HT1080 (cell line): ENCODE measurements at regions not wholly inside any gene's neighbourhood (a gene's known extent, or its start where the extent isn't known, plus 50 kb on each side); places are given as distances from the start of the nearest gene placed in this dataset.

Experiments
- DNase-seq: peaks from one replicate; pipeline ENCODE4 v3.0.0-alpha.2; 2015; ENCODE audit warnings: low read depth

DNA sequence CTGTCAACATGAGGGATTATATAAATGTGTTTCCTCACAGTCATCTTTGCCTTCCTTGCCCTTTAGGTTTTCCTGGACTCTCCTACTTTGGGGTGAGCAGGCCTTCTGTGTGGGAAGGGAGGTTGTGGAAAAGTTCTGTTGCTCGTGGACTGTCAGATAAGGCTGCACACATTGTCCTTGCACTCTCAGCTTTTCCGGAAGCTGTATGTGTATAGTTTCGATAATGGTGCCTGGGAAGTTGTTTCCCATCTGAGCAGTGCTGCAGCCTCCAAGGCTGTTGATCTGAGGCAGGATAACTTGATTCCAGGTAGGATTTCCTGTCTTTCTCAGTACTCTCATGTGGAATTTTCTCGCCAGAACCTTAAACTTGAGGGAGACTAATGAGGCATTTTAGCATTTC is 297.8 kb upstream of the AZI2 start:
- DNase-seq, result no peak

DNA sequence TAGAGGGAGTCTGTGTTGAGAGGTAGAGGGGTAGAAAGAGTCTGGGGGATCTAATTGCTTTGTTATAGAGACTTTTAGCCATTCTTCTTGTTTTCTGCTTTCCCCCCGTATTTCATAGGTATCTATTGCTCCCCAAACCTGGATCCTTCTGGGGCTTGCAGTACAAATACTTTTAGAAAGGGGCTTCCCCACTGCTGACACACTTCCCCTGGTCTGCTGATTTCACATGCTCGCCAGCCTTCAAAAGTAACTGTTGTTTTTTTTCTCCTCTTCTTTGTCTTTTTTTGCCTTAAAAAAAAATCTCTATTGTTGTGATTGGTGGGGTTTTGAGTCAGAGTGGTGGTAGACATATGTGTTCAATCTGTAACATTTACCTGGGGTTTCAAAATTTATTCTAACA is 300.6 kb upstream of the AZI2 start:
- no peak for DNase-seq

DNA sequence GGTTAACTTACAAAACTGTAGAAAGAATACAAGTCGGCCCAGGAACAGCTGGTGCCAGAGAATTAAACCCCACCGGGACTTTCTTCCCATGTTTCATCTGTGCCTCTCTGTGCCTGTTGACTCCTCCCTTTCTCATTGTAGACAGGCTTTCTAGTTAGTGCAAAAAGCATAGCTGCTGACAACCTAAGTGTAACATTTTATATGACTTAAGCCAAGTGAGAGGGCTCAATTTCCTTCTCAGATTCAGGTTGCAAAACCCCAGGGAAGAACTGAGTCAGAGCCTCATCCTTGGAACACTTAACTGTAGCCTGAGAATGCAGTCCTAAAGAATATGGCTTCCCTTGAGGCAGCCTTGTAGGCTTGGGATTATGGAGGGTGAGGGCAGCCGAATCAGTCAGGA is 302.5 kb upstream of the AZI2 start:
- DNase-seq, result no peak

DNA sequence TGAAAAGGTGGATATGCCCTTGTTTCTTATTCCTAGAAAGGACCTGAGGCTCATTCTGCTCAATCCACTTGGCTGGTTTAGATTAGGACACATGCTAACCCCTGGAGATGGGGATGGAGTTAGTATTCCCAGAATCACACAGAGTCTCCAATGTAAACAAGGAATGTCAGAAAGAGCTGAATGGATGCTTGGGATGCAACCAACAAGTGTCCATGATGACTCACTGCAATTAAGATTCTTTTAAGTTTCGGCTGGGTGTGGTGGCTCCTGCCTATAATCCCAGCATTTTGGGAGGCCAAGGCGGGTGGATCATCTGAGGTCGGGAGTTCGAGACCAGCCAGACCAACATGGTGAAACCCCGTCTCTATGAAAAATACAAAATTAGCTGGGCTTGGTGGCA is 315.5 kb upstream of the AZI2 start:
- no peak for DNase-seq

DNA sequence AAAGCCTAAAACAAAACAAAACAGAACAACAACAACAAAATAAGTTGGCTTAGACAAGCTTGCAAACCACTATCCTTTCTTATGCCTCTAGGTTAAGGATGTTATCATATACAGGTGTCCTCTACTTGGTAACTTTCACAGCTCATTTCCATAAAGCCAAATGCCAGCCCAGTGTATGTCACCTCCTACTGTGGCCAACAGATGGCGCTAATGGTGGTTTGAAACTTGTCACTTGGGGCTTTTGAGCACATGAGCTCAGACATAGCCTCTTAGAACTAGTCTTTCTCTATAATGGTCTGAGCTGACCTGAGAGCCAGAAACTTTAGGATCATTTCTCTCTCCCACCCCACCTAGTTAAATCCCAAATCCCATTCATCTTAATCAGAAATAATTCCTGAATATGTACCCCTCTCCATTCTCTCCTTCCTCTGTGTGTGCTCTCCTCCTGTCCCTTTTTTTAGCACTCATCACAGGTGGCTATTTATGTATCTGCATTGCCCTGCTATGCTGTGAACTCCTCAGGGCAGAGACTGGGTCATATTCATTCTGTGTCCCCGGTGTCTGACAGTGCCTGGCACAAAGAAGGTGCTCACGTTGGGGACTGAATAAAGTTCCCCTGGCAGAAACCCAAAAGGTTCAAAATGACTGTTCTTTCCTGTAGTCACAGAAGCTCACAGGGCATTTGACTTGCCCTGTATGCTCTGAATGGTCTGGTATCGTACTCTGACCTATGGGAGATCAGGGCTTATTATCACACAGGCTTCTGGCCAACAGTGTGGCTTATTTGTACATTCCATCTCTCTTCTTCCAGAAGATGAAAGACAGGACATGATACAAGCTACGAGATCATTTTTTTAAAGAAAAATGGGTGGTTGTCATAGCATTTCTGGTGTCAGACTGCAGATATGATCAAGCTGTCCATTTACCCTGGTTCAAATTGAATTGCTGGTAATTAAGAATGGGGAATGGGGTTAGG is 319.3 kb upstream of the AZI2 start:
- DNase-seq, result peak; percentile 59

DNA sequence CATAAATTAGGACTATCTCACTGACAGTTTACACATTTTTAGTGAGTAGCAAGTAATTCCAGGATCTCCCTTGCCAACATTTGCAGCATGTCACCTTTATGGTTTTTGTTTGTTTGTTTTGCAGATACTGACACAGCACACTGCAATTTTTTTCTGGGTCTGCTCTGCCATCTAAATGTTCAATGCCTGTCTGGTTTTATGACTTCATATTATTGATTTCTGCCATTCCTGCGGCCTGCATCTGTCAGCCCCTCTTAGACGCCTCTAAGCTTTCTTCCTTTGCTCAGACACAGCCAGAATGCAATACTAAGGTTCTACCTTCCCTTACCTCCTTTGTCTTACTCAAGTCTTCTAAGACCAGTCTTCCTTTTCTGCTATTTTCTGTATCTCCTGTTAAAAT is 321.2 kb upstream of the AZI2 start:
- no peak for DNase-seq

DNA sequence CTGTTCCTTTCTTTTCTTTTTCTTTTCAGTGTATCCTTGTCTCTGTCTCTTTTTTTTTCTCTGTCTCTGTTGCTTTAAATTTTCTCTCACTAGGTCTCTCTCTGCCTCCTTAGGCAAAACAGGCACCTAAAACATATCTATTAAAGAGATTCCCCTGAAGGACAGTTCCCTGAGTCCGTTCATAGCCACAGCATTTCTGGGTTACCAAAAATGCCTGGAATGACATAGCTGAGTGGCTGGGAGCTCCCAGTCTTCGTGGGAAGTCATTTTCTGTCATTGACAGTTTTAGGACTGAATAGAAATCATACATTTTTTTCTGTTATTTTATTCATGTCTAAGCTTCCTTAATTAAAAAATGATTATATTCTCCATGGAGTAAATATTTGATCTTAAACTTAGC is 323.8 kb upstream of the AZI2 start:
- no peak for DNase-seq

DNA sequence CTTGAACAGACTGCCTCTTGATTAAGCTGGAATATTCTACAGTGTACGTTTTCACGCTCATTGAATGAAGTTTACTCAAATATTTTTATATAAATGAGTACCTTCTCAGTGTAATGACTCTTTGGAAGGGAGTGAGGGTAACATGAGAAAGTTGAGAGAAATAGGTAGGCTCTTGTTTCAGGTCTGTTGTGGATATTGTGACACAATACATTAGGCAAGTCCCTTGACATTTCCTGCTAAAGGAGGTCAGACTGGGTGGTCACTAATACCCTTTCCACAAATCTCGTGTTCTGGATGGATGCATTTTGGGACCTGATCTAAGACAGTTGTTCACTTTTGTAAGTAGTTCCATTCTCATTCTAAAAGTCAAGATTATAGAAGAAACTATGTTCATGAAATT is 324.8 kb upstream of the AZI2 start:
- no peak for DNase-seq

DNA sequence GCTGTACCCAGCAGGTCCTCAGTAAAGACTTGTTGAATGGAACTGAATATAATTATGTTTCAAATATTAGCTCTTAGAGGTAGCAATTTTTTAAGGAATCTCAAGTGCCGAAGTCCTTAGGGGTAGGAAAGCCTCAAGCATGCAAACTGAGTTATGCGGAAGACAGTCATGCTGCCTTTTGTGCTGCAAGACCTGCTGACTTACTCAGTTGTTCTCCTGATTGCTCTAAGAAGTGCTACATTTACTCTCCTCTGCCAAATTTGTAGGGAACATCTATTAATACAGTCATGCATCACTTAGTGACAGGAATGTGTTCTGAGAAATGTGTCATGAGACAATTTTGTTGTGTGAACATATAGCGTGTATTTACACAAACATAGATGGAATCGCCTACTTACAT is 325.6 kb upstream of the AZI2 start:
- no peak for DNase-seq

DNA sequence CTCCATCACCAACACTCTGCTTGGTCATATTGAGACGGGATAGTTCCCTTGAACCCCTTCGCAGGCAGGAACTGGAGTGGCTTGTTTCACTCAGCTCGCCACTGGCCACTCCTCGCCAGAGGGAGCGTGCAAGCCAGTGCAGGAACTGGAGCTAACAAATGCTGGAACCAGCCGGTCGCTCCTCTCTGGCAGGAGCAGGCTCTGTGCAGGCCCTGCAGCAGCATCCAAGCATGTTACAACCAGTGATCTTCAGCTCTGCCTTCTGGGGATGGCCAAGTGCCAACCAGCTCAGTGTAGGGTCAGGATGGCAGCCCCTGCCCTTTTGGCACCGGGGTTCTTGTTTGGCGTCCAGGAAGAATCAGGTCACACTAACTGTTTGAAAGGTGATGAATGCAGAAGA is 329.0 kb upstream of the AZI2 start:
- no peak for DNase-seq

DNA sequence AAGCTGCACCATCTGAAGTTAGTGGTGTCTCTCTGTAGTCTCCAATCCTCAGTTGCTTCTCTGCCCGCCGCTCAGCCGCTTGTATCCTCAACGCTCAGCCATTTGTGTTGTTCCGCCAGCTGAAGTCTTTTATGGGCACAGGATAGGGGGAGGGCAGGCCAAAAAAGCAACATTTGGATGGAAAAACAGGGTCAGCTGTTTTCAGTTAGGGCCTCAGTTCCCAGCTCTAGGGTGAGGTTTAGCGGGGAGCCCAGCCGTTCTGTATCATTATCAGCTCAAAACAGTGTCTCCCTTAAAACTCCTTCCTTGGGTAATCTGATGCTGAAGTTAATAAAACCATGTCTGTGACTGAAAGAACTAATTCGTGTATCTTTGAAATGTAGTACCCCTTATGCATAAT is 329.5 kb upstream of the AZI2 start:
- no peak for DNase-seq

DNA sequence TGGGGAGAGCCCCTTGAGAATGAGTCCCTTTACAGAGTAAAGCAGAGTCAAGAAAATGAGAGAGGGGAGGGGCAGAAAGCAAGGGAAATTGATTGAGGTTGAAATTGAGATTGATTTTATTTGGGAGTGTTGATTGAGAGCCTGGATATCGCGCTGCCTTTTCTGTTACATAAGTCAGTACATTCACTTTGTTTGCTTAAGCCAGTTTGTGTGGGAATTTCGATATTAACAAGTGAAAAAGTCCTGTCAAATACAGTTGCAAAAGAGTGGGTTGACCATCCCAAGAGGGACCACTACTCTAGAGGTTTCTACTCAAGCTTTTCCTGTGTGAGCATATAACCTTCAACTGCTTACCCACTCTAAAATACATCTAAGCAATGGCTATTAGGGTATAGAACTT is 331.4 kb upstream of the AZI2 start:
- no peak for DNase-seq

DNA sequence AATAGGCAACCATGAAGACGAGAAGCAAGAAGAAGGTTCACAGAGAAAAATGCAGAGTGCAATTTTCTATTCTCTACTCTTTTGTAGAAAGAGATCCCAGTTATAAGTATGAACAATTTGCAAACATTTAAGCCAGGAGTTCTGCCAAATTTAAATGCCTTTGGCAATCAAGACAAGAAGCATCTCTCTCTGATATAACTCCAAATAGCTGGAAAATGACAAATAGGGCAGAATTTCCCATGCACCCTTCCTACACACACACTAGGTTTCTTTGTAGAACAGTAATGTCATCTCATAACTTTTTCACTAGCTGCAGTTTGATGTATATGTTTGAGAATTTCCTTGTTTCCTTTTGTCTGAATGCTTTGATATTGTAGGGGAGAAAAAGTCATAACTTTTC is 333.5 kb upstream of the AZI2 start:
- DNase-seq, result no peak

DNA sequence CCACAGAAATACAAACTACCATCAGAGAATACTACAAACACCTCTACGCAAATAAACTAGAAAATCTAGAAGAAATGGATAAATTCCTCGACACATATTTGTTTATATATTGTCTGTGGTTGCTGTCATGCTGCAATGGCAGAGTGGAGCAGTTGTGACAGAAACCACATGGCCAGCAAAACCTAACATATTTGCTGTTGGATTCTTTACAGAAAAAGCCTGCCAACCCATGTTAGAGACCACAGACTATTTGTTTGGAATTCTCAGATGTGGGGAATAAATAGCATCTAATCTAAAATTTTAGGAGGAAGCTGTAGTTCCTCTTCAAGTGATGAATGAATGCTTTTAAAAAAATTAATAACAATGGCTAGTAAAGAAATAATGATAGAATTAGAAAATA is 341.6 kb upstream of the AZI2 start:
- DNase-seq, result no peak

DNA sequence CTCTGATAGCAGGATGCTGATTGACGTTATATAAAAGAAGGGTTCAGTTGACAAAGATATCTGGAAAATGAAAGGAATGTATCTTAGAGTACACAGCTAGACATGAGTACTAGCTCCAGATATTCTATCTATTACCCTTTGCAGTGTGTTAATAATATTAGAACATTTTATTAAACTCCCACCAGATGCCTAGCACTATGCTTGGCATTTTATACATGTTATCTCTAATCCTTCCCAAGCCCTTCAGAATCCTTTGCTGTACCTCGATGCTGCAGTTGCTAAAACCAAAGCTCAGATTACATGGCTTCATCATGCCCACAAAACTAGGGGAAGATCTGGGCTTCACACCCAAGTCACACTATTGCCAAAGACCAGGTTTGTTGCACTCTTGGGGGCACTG is 350.1 kb upstream of the AZI2 start:
- no peak for DNase-seq

DNA sequence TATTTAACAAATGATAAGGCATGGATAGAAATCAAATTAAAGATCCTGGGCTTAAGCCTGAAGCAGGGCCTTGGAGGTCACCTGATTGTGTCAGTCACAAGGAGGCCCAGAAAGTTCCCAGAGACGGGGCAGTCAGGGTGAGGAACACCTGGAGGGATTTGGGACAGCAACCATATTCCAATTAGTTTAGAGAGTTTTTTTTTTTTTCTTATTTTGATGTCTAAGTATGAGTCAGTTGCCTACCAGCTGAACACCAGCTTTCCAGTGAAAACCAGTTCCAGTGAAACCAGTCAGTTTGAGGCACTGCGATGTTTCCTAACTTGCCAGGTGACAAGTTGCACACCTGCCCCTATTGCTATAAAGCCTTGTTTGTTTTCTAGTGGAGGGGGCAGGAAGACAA is 350.7 kb upstream of the AZI2 start:
- no peak for DNase-seq

DNA sequence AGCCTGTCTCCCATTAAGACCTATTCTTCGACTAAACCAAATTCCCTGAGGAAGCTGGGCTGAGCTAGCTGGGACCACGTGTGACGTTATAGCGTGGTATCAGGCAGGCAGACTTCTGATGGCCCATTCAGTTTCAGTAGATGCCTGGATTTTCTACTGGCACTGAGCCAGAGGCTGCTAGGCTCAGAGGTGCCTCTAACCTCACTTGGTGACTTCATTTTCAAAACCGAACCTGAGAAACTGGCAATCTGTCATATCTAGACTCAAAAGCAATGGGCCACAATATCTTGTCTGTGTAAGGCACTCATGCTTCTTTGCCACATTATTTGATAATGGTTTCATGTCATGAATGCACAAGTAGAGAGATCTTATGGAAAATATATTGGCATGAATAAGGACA is 352.1 kb upstream of the AZI2 start:
- DNase-seq, result no peak

DNA sequence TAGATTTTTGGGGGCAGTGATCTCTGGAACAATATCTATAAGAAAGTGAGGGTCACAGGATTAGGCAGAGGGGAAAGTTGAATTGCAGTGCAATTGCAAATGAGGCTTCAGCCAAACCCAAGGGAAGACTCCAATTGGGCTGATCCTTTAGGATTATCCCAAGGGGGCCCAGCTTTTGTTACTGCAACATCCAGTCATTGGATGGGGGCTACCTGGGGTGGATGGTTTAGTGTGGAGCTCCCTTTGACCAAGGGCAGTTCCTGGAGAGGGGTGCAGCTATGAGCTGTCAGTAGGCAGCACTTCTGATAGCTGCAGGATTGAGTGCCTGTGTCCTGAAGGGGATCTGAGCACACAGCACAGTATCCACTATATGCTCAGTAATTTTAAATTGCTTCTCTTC is 355.2 kb upstream of the AZI2 start:
- no peak for DNase-seq

DNA sequence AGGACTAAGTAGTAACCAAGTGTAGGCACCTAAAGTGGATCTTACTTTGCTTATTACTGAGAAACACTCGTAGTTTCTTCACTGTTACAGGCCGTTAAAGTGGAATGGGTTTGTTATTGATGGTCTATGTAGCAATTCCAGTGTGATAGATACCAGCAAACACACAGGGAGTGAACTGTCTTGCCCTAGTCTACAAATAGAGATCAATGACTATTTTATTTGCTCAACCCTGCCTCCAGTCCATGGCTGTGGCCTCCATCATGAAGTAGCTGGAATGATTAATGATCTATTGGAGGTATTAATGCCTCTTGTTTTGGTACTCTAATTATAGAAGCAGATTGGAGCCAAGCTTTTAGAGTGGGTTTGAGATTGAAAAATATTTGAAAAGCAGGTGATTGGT is 362.7 kb upstream of the AZI2 start:
- no peak for DNase-seq

DNA sequence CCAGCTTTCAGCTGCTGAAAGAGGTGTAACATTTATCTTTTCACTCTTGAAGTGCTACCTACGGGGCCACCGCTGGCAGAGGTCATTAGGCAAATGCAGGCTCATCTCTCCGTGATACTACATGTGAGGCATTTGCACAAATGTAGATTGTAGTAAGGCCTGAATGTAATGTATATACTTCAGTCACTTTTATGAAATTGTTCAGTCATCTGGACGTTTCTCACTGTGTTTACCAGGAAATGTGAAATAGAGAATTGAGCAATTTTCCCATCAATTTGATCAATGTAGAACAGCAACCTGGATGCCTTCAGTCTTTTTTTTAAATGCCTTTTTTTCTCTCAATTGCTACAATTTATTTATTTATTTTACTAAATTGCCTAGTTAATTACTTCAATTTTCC is 368.3 kb upstream of the AZI2 start:
- no peak for DNase-seq

DNA sequence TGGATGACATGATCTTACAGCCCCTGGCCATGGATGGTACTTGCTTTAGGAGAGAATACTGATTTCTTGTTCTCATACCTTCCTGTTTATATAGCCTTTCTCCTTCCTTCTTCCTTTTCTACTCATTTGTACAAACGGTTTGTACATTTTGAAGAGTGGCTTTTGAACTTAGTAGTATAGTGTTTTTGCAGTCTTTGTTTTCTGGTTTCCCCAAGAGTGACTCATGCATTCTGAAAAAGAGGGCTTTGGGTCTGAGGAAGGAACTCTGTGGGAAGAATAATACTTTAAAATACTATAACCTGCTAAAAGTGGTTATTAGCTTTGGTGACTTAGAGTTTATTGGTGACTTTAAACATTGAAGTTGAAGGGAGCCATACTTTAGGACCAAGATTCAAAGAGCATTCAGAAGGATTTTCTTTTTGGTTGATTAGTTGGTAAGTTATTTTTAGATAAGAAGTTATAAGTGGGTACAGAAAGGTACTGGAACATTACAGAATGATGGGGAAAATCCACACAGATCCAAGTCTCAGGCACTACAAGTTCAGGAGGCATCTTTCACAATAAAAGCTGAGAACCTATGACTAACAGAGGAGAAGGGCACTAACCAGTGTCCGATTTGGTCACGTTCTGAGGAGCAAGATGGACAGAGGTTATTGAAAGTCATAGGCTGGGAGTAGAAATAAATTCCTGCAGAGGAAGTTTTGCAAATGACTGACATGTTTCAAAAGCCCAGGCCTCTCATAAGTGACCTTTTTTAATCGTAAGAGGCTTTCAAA is 369.6 kb upstream of the AZI2 start:
- DNase-seq, result peak; percentile 8

DNA sequence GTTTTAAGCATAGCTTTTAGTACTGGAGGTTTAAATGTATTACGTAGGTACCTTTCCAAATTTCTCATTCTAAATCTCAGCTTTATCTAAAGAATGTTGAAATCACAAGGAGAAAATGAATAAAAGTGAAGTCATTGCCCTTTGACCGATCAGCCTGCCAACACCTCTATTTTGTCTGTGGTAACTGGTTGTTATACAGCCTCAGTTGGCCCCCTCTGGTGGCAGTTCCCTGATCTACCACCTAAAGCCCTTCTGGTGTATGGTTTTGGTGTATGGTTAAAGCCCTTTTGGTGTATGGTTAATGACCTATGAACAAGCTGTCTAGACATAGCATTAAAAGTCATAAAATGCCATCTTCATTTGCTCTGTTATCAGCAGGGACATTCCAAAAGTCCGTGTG is 378.2 kb upstream of the AZI2 start:
- peak; percentile 37 for DNase-seq

DNA sequence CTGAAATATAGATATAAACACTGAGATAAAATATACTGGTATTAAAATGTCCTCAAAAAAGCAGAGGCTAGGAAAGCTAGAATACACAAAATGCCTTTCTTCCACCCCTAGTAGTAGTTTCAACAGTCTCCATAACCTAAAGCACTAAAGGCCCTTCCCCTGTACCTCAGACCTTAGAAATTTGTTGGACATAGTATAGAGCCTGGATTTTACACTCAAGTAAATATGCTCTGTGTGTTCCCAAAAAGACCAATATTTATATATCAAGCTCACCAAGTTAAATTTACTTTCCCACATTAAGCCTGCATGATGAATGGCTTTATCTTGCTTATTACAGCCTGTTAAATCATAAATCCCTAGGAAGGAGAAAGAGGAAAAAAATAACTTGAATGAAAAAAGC is 378.7 kb upstream of the AZI2 start:
- no peak for DNase-seq
